ENCODE measurements at regions not wholly inside any gene's neighbourhood (a gene's known extent, or its start where the extent isn't known, plus 50 kb on each side); places are given as distances from the start of the nearest gene placed in this dataset.
"Not testable (repeated sequence)": the region's sequence is repeated elsewhere in the genome, so short reads cannot be mapped to it uniquely, and the experiment has no call there.

- not testable (repeated sequence) for DNase-seq (ENCODE audit: low spot score)
These were observed 195.8 kb upstream of the SYNCRIP start for GRCh38 chr6:85838351-85839119.

- DNase-seq (ENCODE audit: low spot score), result no peak
These were observed 186.3 kb upstream of the SYNCRIP start for GRCh38 chr6:85828973-85829372.

- DNase-seq (ENCODE audit: low spot score), result no peak
These were observed 184.3 kb upstream of the SYNCRIP start for GRCh38 chr6:85826997-85827396.

- no peak for DNase-seq (ENCODE audit: low spot score)
These were observed 181.6 kb upstream of the SYNCRIP start for GRCh38 chr6:85824329-85824728.

GRCh38 chr6:85810558-85810957 lies 167.9 kb upstream of the SYNCRIP start:
- DNase-seq (ENCODE audit: low spot score), result no peak

GRCh38 chr6:85803721-85804120 lies 161.0 kb upstream of the SYNCRIP start:
- DNase-seq (ENCODE audit: low spot score), result no peak

GRCh38 chr6:85802162-85802561 lies 159.5 kb upstream of the SYNCRIP start:
- DNase-seq (ENCODE audit: low spot score), result no peak

GRCh38 chr6:85798931-85799652 lies 156.4 kb upstream of the SYNCRIP start:
- DNase-seq (ENCODE audit: low spot score), result no peak

- no peak for DNase-seq (ENCODE audit: low spot score)
These were observed 155.3 kb upstream of the SYNCRIP start for GRCh38 chr6:85797993-85798392.

GRCh38 chr6:85795945-85796344 lies 153.3 kb upstream of the SYNCRIP start:
- DNase-seq (ENCODE audit: low spot score), result no peak

GRCh38 chr6:85792254-85792653 lies 149.6 kb upstream of the SYNCRIP start:
- DNase-seq (ENCODE audit: low spot score), result no peak

- no peak for DNase-seq (ENCODE audit: low spot score)
These were observed 133.2 kb upstream of the SYNCRIP start for GRCh38 chr6:85775883-85776282.

GRCh38 chr6:85772641-85773040 lies 130.0 kb upstream of the SYNCRIP start:
- DNase-seq (ENCODE audit: low spot score), result no peak

- DNase-seq (ENCODE audit: low spot score), result no peak
These were observed 129.3 kb upstream of the SYNCRIP start for GRCh38 chr6:85771925-85772430.

- no peak for DNase-seq (ENCODE audit: low spot score)
These were observed 128.8 kb upstream of the SYNCRIP start for GRCh38 chr6:85771455-85771854.

- peak; percentile 27 for DNase-seq (ENCODE audit: low spot score)
These were observed 122.2 kb upstream of the SYNCRIP start for GRCh38 chr6:85764844-85765243.

GRCh38 chr6:85756982-85757381 lies 114.3 kb upstream of the SYNCRIP start:
- peak; percentile 28 for DNase-seq (ENCODE audit: low spot score)

- DNase-seq (ENCODE audit: low spot score), result no peak
These were observed 112.2 kb upstream of the SYNCRIP start for GRCh38 chr6:85754894-85755293.

GRCh38 chr6:85752602-85753001 lies 109.9 kb upstream of the SYNCRIP start:
- no peak for DNase-seq (ENCODE audit: low spot score)

- no peak for DNase-seq (ENCODE audit: low spot score)
These were observed 108.8 kb upstream of the SYNCRIP start for GRCh38 chr6:85751374-85752055.

GRCh38 chr6:85750146-85750545 lies 107.5 kb upstream of the SYNCRIP start:
- DNase-seq (ENCODE audit: low spot score), result not testable (repeated sequence)

GRCh38 chr6:85749236-85749635 lies 106.5 kb upstream of the SYNCRIP start:
- DNase-seq (ENCODE audit: low spot score), result no peak

- DNase-seq (ENCODE audit: low spot score), result peak; percentile 10
These were observed 105.0 kb upstream of the SYNCRIP start for GRCh38 chr6:85747666-85748065.

Data from AG08396 (cell line).